KMS-11 (cell line): ENCODE measurements at regions not wholly inside any gene's neighbourhood (a gene's known extent, or its start where the extent isn't known, plus 50 kb on each side); places are given as distances from the start of the nearest gene placed in this dataset.
"Not testable (repeated sequence)": the region's sequence is repeated elsewhere in the genome, so short reads cannot be mapped to it uniquely, and the experiment has no call there.

Source experiments
- H2AFZ ChIP-seq: fragments of 200-600 bp; sonication (generic); 2 replicates; pipeline ENCODE4 v1.6.1; 2016; ENCODE audit warnings: antibody characterized with exemption, mixed run types, low read depth
- H3K27ac ChIP-seq: fragments of 200-600 bp; sonication (generic); 2 replicates; pipeline ENCODE4 v1.6.1; 2016; ENCODE audit warnings: mild to moderate bottlenecking, mixed run types
- H3K27me3 ChIP-seq: fragments of 200-600 bp; sonication (generic); 2 replicates; pipeline ENCODE4 v1.6.1; 2017; ENCODE audit warnings: mild to moderate bottlenecking, low read depth, mixed run types, moderate library complexity; ENCODE audit not compliant: insufficient read depth
- H3K36me3 ChIP-seq: fragments of 200-600 bp; sonication (generic); 2 replicates; pipeline ENCODE4 v1.6.1; 2017; ENCODE audit warnings: mild to moderate bottlenecking, mixed run types; ENCODE audit not compliant: insufficient read depth
- H3K4me1 ChIP-seq: fragments of 200-600 bp; sonication (generic); 2 replicates; pipeline ENCODE4 v1.6.1; 2016; ENCODE audit warnings: mild to moderate bottlenecking, low read depth, mixed run types; ENCODE audit not compliant: poor library complexity, severe bottlenecking
- H3K4me2 ChIP-seq: fragments of 200-600 bp; sonication (generic); 2 replicates; pipeline ENCODE4 v1.7.0; 2016; ENCODE audit warnings: mild to moderate bottlenecking, mixed run types
- H3K4me3 ChIP-seq: fragments of 200-600 bp; sonication (generic); IDR thresholded peaks from 2 replicates; pipeline ENCODE4 v1.6.1; 2017; ENCODE audit warnings: low read depth, low read length, mixed read lengths; ENCODE audit not compliant: insufficient read depth
- H3K79me2 ChIP-seq: fragments of 200-600 bp; sonication (generic); 2 replicates; pipeline ENCODE4 v1.6.1; 2016; ENCODE audit warnings: low read depth, mixed run types; ENCODE audit not compliant: insufficient read depth
- H3K9ac ChIP-seq: fragments of 200-600 bp; sonication (generic); 2 replicates; pipeline ENCODE4 v1.6.1; 2016; ENCODE audit warnings: mild to moderate bottlenecking, mixed run types
- H4K20me1 ChIP-seq: fragments of 200-600 bp; sonication (generic); 2 replicates; pipeline ENCODE4 v1.6.1; 2016; ENCODE audit warnings: mild to moderate bottlenecking, mixed run types; ENCODE audit not compliant: insufficient read depth
- TF ChIP-seq, protein P1 (sequence below): fragments of 200-600 bp; sonication (generic); conservative IDR thresholded peaks from 2 replicates; pipeline ENCODE4 v1.6.1; 2017; ENCODE audit warnings: low read depth, mild to moderate bottlenecking, antibody characterized with exemption, low read length, moderate library complexity, mixed read lengths

- Histone ChIP-seq H2AFZ (no peak overlapping the region), H3K4me2 (no peak overlapping the region), H3K36me3 (no peaks in the 10 kb centered on the region), H3K9ac (no peak overlapping the region), H3K4me1 (no peaks in the 10 kb centered on the region), H3K27ac (no peak overlapping the region), H3K79me2 (no peaks in the 10 kb centered on the region), H4K20me1 (no peaks in the 10 kb centered on the region), H3K4me3 (no peak overlapping the region), H3K27me3 (peaks cover 41% of the 10 kb centered on the region)
- TF ChIP-seq, protein P1, sequence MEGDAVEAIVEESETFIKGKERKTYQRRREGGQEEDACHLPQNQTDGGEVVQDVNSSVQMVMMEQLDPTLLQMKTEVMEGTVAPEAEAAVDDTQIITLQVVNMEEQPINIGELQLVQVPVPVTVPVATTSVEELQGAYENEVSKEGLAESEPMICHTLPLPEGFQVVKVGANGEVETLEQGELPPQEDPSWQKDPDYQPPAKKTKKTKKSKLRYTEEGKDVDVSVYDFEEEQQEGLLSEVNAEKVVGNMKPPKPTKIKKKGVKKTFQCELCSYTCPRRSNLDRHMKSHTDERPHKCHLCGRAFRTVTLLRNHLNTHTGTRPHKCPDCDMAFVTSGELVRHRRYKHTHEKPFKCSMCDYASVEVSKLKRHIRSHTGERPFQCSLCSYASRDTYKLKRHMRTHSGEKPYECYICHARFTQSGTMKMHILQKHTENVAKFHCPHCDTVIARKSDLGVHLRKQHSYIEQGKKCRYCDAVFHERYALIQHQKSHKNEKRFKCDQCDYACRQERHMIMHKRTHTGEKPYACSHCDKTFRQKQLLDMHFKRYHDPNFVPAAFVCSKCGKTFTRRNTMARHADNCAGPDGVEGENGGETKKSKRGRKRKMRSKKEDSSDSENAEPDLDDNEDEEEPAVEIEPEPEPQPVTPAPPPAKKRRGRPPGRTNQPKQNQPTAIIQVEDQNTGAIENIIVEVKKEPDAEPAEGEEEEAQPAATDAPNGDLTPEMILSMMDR, result no peak
Measured at GRCh38 chr15:77864211-77865105, 213.1 kb downstream of the TBC1D2B start.

DNA sequence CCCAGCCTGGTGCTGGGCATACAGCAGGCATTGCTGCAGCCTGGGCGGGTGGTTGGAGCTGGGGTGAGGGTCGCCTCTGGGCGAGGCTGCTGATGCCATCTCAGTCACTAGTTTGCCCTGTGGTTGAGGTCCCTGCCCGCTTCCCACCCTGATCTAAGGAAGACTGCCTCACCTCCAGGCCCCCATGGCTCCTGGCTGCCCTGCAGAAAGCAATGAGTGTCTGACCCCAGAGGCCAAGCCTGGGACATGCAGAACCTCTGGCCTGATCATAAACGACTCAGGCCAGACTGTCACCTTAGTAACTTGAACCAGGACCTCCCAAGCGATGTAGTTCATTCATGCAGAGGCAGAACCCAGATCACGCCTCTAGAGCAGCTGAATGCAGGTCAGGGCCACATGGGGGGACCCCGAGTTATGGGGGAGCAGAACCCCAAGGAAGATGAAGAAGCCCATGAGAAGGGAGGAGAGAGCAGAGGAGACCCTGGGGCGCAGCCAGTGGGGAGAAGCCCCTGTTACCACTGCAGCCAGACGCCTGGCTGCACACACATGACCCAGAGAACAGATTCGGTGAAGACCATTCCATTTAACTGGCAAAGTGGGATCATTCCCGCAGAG lies 213.9 kb downstream of the TBC1D2B start:
- H3K9ac ChIP-seq, result no peak overlapping the region

DNA sequence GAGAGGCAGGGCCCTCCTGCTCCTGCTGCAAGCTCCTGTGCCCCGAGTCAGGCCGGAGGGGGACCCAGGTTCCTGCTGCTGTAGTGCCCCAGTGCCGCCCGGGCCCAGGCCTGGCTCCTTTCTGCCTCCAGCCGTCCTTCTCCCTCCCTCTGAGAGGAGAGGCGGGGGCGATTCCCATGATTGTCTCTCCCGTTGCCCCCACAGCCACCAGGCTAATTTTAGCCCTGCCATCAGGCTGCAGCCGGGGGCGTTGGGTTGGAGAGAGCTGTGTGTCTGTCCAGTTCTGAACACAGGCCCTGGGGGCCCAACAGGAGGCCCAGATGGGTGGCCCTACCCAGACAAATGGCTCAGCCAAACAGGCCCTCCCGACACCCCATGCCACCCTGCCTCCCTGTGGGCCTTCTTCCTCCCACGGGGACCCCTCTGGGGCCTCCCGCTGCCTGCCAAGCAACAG lies 214.8 kb downstream of the TBC1D2B start:
- Histone ChIP-seq H3K4me2 (no peak overlapping the region), H3K4me3 (no peak overlapping the region), H3K27me3 (peaks cover 36% of the 10 kb centered on the region), H3K36me3 (no peaks in the 10 kb centered on the region), H3K79me2 (no peaks in the 10 kb centered on the region), H2AFZ (no peak overlapping the region), H3K9ac (no peak overlapping the region), H4K20me1 (no peaks in the 10 kb centered on the region), H3K27ac (no peak overlapping the region), H3K4me1 (no peaks in the 10 kb centered on the region)
- TF ChIP-seq, protein P1, result no peak

More for the DNA sequence above, 213.9 kb downstream of the TBC1D2B start:
- TF ChIP-seq, protein P1, result no peak
- no peak overlapping the region for H3K4me2 ChIP-seq
- H3K27ac ChIP-seq, result no peak overlapping the region
- no peak overlapping the region for H3K4me3 ChIP-seq
- peaks cover 41% of the 10 kb centered on the region for H3K27me3 ChIP-seq
- H3K36me3 ChIP-seq, result no peaks in the 10 kb centered on the region
- H2AFZ ChIP-seq, result no peak overlapping the region
- H3K4me1 ChIP-seq, result no peaks in the 10 kb centered on the region
- no peaks in the 10 kb centered on the region for H4K20me1 ChIP-seq
- H3K79me2 ChIP-seq, result no peaks in the 10 kb centered on the region

DNA sequence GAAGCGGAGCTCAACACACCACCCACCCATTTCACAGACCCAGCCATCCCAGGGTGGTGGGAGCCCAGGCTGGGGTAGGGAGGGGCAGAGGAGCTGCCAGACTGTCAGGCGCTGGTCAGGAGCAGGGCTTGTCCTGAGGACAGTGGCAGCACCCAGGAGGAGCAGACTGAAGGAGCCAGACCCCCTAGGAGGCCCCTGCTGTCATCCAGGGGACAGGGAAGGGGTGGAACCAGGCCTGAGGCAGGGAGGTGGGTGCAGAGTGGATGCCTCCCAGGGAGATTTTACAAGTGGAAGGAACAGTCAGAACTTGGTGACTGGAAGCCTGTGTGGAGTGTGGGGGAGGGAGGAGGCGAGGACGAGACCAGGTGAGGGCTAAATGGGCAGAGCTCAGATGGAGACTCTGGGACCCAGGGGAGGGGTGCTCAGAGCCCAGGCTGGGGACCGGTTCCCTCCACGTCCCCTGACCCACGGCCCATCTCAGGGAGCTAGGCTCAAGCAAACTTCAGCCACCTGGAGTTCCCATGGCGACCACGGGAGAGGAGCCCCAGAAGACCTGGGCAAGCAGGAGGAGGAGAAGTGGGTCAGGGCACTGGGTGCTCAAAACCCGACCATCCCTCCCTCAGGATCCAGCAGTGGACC lies 215.4 kb downstream of the TBC1D2B start:
- peaks cover 33% of the 10 kb centered on the region for H3K27me3 ChIP-seq
- H4K20me1 ChIP-seq, H3K4me2 ChIP-seq: not testable (repeated sequence)

More for the DNA sequence above, 215.4 kb downstream of the TBC1D2B start:
- H3K36me3 ChIP-seq, H3K9ac ChIP-seq, H3K27ac ChIP-seq, H3K79me2 ChIP-seq, H3K4me1 ChIP-seq, H2AFZ ChIP-seq, H3K4me3 ChIP-seq: not testable (repeated sequence)
